NCI-H526 treated with DMSO at 0.1 percent for 48 hours (cell line): ENCODE measurements at regions not wholly inside any gene's neighbourhood (a gene's known extent, or its start where the extent isn't known, plus 50 kb on each side); places are given as distances from the start of the nearest gene placed in this dataset.
A peak's percentile ranks its signal among the peaks of the same experiment; 100 is the strongest.
"Not testable (repeated sequence)": the region's sequence is repeated elsewhere in the genome, so short reads cannot be mapped to it uniquely, and the experiment has no call there.

Source experiments
- DNase-seq: peaks from one replicate; lab custom pipeline; 2025; lab: John Stamatoyannopoulos, UW

DNA sequence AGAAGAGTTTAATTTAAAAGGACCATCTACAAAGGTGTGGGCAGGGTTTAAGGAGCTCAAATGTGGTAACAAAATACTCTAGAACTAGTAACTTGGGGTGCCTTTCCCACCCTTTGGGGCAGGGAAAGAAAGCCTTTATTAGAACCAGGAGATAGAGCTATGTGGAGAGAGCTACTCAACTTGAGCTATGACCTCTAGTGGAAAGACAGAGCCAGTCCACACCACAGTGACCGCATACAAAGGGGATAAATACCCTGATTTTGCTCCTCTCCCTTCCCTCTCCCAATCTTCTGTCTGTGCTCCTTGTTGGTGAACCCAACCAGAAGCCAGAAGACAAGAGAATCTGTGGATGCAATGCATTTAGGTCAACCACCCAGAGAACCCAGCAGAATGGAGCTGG is 54.4 kb upstream of the JAK1 start:
- DNase-seq: no peak

DNA sequence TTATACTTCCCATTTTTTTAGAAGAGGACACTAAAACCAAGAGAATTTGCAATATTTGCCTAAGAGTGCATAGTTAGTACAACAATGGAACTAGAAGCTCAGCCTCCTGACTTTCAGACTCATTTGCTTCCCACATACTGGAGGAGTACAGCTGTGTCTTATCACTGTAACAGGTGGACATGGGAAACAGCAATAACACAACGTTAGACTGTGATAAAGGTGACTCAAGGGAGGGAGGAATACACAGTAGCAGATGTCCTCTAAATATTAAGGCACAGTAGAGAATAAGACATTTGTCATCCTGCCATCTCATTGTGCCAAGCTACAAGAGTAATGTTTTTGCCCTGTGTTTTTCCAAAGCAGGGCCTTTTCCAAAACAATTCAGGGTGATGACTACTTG is 55.4 kb upstream of the JAK1 start:
- no peak for DNase-seq

DNA sequence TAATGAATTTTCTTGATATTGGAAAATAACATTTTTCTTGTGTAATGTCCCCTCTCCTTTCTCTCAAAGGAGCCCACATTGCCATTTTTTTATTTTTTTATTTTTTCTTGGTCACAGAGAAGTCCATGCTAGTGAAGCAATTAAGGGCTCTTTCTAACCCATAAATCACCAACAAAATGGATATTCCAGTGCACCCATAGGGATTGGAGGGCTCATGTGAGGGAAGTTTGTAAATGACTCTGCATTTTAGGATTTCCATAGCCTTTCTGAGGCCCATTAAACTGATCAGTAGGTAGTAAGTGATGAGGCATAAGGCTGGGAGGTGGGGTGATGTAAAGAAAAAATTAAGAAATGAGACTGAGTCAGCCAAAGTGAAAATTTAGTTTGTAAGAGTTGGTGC is 55.9 kb upstream of the JAK1 start:
- no peak for DNase-seq

DNA sequence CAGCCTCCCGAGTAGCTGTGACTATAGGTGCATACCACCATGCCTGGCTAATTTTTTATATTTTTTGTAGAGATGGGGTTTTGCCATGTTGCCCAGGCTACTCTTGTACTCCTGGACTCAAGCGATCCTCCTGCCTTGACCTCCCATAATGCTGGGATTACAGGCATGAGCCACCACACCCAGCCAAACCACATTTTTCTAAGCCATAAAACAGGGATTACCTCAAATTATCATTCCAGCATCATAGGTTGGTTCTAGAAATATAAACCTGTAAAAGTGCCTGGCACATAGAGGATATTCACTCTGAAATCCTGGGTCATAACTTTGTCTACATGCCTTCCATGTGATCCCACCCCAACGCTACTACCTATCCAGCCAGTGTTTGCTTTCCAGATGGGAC is 59.4 kb upstream of the JAK1 start:
- no peak for DNase-seq

DNA sequence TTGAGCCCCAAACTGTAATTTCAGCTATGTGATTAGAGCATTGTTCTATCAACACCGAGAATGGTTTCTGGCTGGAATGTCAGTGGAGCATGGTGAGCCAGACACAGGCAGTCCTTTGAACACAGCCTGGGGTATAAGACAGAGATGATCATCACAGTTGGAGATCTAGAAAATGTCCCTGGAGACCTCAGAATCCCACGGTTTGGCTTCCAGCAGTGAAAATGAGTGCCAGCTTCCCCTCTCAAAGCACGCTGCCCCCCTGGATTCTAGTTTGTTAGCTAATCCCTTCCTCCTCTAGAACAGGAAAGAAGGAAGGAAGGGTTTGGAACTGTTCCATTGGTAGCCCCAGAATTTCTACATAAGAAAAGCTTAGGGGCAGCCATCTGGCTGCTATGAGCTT is 59.9 kb upstream of the JAK1 start:
- DNase-seq: no peak

DNA sequence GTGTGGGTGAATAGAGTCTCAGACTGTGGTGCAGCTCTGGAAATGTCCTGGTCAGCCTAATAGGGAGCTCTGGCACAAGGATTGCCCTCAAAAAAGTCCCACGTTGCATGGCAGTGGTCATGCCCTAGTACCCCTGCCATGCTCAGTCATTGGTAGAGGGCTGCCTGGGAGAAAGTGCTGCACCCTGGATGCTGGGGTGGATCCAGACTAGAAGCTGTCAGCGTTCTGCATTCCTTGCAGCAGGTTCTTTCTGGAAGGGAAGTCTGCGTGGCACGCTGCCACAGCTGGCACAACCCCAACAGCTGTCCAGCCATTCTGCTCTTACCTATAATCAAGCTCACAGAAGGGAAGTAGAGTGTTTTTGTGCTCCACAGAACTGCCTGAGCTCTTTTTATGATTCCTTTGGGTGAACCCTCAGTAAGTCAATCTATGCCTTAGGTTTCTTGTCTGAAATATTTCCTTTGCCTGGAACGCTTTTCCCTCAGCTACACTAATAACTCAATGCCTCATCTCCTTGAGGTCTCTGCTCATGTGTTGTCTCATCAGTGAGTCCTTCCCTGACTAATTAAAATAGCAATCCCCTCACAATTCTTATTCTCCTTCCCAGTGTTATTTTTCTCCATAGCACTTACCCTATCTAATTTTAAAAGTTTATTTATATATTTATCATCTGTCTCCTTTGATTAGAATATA is 61.5 kb upstream of the JAK1 start:
- DNase-seq: no peak

DNA sequence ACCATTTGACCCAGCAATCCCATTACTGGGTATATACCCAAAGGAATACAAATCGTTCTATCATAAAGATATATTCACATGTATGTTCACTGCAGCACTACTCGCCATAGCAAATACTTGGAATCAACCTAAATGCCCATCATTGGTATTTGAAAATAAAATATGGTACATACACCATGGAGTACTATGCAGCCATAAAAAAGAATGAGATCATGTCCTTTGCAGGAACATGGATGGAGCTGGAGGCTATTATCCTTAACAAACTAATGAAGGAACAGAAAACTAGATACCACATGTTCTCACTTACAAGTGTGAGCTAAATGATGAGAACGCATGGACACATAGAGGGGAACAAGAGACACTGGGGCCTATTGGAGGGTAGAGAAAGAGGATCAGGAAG is 63.1 kb upstream of the JAK1 start:
- DNase-seq: not testable (repeated sequence)

DNA sequence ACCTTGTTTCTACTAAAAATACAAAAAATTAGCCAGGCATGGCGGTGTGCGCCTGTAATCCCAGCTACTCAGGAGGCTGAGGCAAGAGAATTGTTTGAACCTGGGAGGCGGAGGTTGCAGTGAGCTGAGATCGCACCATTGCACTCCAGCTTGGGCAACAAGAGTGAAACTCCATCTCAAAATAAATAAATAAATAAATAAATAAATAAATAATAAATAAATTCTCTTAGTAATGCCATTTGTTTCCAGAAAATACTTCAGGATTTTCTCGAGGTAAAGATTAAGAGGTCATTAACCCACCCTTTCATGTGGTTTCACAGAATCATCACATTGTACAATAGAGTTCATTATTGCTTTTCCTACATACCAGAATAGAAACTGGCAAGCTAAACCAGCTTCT is 68.5 kb upstream of the JAK1 start:
- not testable (repeated sequence) for DNase-seq

DNA sequence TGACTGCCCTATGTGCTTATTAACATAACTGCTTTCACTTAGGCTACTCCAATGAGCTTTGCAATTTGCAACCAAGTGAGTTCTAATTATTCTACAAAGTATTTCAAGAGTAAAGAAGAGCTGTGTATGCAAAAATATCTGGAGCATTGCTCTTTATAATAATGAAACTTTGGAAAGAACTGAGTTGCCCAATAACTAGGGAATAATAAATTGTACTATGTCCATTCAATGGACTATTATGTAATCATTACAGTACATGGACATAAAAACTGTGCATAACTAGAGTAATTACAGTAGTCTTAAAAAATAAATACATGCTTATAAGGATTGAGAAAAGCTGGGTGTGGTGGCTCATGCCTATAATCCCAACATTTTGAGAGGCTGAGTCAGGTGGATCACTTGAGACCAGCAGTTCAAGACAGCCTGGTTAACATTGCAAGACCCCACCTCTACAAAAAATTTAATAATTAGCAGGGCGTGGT is 70.3 kb upstream of the JAK1 start:
- DNase-seq: no peak

DNA sequence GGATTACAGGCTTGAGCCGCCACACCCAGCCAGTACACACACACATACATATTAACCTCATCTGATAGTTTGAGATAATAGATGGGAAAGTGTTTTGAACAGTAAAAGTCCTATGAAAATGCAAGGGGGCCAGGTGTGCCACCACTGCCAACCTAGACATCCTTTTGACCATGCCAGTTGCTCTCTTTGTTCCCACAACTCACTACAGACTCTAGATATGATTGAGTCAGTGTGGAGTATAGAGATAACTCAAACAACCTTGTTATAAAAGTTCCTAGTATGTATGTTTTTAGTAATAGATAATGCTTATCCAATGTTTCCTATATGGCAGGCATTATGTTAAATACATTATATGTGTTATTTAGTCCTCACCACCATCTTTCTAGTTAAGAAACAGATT is 72.7 kb upstream of the JAK1 start:
- DNase-seq: no peak

DNA sequence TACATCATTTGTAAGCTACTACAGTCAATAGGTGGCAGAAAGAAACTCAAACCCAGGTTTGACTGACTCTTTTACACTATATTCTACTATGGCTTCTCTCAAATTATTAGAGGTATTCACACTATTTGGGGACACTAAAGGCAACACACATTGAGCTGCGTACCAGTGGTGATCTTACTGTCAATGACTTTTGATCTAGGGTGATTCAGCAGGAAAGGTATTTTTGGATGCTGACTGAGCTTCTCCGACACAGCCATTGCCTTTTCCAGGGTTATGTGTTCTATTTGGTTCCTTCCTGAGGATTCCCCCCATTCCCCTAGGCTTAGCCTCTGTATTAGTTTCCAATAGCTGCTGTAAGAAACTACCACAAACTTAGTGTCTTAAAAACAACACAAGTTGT is 73.2 kb upstream of the JAK1 start:
- DNase-seq: no peak

DNA sequence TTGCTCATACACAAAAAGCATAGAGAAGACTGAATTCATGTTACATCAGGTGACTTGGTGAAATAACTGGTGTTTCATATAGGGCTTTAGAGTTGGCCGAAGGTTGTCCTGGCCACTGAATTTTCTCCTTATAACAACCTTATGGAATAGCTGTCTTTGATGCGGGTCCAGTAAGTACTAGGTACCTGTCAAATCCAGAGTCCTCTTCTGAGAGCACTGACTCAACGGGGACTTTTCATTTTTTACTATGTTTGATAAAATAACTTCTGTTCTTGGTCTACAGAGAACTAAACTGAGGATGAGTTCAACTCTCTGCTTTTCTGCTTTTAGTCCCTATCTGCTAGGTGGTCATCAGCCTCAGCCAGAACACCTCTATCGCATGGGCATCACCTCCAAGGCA is 76.1 kb upstream of the JAK1 start:
- no peak for DNase-seq

DNA sequence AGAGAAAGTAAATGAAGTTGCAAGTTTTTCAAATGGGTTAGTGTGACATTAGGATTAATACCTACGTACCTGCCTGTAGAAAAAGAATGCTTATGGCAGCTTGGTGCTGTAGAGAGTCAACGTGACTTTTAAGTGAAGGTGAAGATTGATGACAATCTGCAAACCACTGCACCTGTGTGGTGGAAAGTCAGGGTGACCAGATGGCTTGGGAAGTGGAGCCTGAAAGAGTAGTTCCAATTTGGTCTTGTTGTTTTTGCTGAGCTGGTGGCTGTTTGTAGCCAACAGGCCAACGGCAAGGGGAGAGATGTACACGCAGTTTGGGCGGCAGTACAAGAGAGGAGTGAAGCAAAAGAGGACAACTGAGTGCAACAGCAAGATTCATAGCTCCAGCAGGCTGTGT is 78.1 kb upstream of the JAK1 start:
- no peak for DNase-seq

DNA sequence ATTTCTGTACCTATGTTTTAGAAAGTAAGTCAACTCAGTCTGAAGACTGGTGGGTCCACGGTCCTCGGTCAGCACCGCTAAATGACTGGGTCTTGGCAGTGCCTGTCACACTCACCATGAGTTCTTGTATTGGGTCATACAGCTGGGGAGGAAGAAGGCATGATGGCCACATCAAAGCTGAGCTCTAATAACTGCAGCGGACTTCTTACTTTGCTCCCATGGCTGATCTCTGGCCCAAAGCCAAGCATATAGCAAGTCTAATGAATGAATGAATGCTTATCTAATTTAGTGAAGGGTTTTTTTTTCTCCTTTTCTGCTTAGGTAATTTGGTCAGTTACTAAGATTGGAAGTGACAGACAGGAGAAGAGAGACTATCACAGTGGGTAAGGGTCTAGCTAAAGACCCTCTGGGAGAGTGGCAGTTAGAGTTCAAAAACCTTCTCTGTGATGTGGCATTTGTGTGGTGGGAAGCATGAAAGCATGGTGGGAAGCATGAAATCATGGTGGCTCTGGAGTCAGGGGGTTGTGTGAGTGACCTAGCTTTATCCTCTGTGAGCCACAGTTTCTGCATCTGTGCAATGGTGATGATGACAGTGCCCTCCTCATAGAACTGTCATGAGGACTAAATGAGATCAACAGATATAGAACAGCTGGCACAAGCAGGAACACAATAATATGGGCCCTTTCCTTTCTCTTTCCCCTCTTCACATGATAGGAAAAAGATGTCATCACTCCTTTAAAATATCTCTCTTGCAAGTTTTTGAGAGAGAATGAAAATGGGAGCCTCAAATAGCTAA is 78.9 kb upstream of the JAK1 start:
- no peak for DNase-seq

DNA sequence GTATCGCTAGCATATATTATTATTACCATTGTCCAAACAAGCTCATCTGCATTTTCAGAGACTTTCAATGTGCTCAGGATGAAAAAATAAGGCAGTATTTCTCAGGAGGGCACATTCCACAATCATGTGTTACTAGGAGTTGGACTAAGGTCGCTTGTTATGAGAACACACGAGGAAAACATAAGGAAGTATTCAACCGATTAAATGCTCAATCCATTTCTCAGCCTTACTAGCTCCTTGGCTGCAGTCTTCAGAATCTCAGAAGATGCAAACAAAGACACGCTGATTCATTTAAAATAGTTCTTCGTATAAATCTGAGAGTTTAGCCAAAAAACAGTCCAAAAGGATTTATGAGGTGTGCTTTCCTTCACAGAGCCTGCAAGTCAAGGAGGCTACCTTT is 82.0 kb upstream of the JAK1 start:
- DNase-seq: no peak

DNA sequence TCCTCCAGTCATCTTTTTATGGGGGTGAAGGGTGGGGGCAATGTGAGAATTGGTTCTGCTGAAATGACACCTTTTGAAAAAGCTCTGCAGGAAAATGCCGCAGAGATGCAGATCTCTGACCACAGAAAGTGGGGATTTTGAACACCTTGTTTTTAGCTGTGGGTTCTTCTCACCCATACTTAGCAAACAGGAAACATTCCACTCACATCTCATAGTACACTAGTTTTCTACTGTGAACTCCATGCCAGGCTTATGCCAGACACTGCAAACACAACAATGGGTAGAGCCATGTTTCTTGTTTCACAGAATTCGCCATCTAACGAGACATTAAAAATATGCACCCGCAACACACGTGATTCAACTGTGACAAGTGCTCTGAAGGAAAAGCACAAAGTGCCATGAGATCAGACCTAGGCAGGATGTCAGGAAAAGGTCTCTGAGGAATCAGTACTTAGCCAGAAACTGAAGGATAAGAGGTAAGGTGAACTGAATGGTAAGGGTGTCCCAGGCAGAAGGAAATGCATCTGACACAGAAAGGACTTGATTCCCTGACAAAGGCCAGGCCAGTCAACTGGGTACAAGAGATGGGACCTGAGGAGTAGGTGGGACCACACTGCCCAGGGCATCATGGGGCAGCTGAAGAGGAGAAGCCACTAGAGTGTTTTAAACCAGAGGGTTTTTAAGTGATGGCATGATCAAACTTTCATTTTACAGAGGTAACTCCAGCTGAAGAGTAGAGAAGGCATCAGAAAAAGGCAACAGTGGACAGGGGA is 83.8 kb upstream of the JAK1 start:
- no peak for DNase-seq

DNA sequence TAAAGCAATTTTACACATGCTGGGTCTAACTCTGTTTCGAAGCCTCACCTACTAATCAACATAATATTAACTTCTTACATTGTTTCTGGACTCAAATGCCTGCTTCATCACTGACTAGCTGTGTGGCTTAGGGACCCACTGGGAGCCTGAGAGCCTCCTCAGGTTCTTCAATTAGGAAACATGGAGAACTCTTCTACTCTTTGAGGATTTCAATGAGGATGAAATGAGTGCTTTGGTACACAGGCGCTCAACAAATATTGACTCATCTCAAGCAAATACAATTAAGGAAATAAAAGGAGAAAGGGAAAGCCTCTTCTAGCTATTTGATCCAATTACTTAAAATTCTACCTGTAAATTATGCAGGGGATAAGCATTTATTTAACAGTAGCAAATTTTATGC is 84.4 kb upstream of the JAK1 start:
- DNase-seq: no peak

DNA sequence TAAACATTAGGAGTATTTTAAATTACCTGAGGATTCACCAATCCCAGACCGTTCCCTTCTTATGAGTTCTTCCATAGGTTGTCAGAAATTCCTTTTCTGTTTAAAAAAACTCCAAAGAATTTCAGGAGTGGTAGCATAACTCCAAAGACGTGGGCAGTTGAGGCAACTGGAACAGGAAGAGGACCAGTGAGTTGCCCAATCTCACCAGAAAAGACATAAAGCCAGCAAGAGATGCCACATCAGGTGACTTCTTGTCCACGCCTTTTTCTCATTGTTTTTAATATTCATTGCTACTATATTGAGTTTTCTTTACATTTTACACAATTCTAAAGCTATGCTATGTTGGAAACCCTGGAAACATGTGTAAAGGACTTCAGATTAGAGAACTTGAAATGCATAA is 88.1 kb upstream of the JAK1 start:
- DNase-seq: no peak

DNA sequence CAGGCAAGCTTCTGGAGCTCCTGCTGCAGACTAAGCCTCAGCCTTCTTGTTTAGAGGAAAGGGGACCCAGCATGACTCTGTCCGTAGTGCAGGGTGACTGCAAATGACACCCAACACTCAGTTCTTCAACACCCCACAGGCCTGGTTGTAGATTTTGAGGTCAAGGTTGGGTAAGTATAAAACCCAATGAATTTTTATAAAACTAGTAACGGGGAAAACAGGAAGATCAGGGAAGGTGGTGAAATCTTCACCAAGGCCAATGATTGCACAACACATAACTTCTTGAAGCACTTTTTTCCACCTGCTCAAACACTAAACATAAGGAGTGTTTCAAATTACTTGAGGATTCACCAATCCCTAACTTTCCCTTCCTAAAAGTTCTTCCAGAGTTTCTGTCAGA is 89.4 kb upstream of the JAK1 start:
- DNase-seq: no peak

DNA sequence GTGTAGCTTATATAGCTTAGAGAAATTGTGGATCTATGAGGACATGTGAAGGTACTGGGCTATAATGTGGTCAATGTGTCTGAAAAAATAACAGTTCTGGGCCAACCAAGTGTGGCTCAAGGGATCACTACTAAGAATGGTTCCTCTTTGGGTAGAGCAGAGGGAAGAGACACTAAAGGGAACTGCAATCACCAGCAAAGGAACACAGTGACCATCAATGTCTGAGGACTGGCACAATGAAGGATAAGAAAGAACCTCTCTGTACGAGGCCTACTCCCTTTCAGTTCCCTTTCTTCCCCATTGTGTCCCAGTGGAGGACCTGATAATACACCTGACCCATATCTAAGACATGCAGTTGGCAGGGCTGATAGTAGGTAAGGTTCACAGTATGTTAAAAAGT is 89.9 kb upstream of the JAK1 start:
- no peak for DNase-seq

DNA sequence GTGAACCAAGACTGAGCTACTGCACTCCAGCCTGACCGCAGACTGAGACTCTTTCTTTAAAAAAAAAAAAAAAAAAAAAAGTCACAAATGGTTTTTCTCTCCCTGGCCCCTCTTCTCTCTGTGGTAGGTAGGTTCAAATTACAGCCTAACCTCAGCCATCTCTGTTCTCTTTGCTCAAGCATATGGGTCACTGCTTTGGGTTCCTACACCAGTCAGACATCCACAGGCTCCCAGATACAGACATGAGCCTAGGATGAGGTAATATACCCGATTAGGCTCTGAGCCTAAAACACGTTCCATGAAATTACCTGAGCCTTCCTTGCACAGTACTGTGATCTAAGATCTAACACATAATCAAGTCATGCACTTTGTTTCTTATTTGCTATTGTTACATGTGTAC is 90.5 kb upstream of the JAK1 start:
- DNase-seq: no peak

DNA sequence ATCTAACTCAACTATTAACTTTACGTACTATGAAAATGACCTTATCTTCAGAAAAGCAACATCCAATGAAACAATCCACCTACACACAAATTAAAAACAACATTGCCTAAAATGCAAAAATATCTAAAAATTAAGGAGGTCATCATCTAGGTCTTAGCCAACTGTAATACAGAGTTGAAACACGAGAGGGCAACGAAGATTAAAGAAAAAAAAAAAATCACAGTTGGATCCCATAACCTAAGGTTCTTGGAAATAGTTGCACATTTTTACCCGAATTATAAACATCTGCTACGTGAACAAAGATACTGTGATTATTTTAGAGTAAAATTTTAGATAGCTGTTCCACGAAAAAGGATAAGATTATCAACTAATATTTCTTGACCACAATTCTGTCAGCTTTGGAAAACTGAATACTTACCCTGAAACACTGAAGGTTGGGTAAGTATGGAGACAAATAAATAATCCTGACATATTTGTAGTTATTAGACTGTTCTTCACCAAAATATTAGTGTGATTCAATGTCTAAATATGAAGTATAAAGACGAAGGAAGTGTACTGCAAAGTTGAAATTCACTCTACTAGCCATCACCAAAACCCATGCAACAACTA is 88.0 kb upstream of the AK4 start:
- peak; percentile 14 for DNase-seq

DNA sequence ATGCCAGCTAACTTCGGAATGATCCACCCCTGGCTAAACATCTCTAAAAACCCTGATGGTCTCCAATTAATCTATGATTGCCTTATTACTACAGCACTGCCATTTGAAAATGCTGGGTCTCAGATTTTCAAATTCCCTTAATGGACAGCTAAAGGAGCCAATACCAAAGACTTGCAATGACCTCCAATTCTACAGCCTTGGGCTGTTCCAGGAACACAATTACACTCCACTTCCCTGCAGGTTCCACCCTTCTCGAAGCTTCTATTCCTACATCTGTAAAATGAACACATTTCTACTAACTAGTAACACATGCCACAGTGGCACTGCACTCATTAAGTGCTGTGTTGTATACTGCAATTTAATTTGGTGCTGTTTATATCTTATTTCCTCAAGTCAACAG is 85.7 kb upstream of the AK4 start:
- DNase-seq: no peak
